K562 (cell line): ENCODE measurements at regions not wholly inside any gene's neighbourhood (a gene's known extent, or its start where the extent isn't known, plus 50 kb on each side); places are given as distances from the start of the nearest gene placed in this dataset.

ENCODE experiments used
- ATAC-seq: fragments of 200-7000 bp; cut with Tn5 transposase; 3 replicates; pipeline ENCODE4 v1.9.1; 2020; ENCODE audit warnings: moderate library complexity
- BruUV-seq: library from RNA; stranded (reverse); fragments of 400-500 nt; replicated peaks from 2 replicates; lab custom pipeline; 2021; lab: Mats Ljungman, UMichigan
- CTCF ChIA-PET: fragments of 300-600 bp; formaldehyde crosslinking; extraction: SDS; loops from one replicate; lab custom pipeline; 2021; ENCODE audit warnings: low intra/inter-chr PET ratio; lab: Yijun Ruan, JAX
- POLR2A ChIA-PET: fragments of 300-600, 350-650 bp; sonication (Branson Sonifier 250); formaldehyde crosslinking; extraction: SDS; loops from one replicate; lab custom pipeline; 2021; ENCODE audit warnings: antibody characterized with exemption, inconsistent platforms; lab: Yijun Ruan, JAX
- DNase-seq, 4 experiments: peaks; one replicate each; pipeline versions ENCODE4 v3.0.0 to v3.0.0-alpha.2; 2011 to 2018; ENCODE audit warnings: low spot score in 3 of 4, mixed read lengths in 3 of 4; ENCODE audit errors: extremely low read depth in 1 of 4
- FAIRE-seq: peaks from 2 replicates; lab custom pipeline; 2011; peaks lifted over from hg19 to GRCh38; lab: Jason Lieb, UNC
- H2AFZ ChIP-seq: 2 replicates; pipeline ENCODE4 v1.6.0; 2011; ENCODE audit warnings: low read depth, low read length, control low read depth, inconsistent platforms
- H3K27ac ChIP-seq: fragments of 200-600 bp; 3 replicates; pipeline ENCODE4 v1.8.0; 2011; ENCODE audit warnings: low read depth, mild to moderate bottlenecking, control low read depth, inconsistent platforms, low read length, moderate library complexity, mixed read lengths; ENCODE audit errors: extremely low read depth
- H3K27me3 ChIP-seq, 2 experiments: fragments of 300-600 bp in 1 of 2; 2 replicates in 1 of 2; 3 replicates in 1 of 2; pipeline versions ENCODE4 v1.6.0 to v1.8.0; 2011; ENCODE audit warnings: inconsistent platforms in 2 of 2, low read length in 2 of 2, mild to moderate bottlenecking in 1 of 2, mixed read lengths in 1 of 2, moderate library complexity in 1 of 2; ENCODE audit not compliant: control insufficient read depth in 2 of 2, insufficient read depth in 2 of 2
- H3K36me3 ChIP-seq: fragments of 300-600 bp; 3 replicates; pipeline ENCODE4 v1.8.0; 2011; ENCODE audit warnings: mild to moderate bottlenecking, low read length, inconsistent platforms; ENCODE audit not compliant: control insufficient read depth, insufficient read depth
- H3K4me1 ChIP-seq, 2 experiments: fragments of 200-600 bp in 1 of 2; replicated peaks in 1 of 2; 2 replicates in 1 of 2; 3 replicates in 1 of 2; pipeline versions ENCODE4 v1.5.1 to v1.8.0; 2011; ENCODE audit warnings: inconsistent platforms in 2 of 2, low read length in 2 of 2, mild to moderate bottlenecking in 1 of 2, mixed read lengths in 1 of 2, moderate library complexity in 1 of 2; ENCODE audit not compliant: control insufficient read depth in 2 of 2, insufficient read depth in 2 of 2
- H3K4me2 ChIP-seq: 2 replicates; pipeline ENCODE4 v1.6.1; 2011; ENCODE audit warnings: low read length, control low read depth, inconsistent platforms, mixed read lengths; ENCODE audit not compliant: insufficient read depth
- H3K4me3 ChIP-seq: fragments of 200-600 bp; sonication (generic), shearing (Covaris generic); 2 replicates; pipeline ENCODE4 v1.5.1; 2016; ENCODE audit warnings: control low read depth, inconsistent platforms
- H3K79me2 ChIP-seq: fragments of 200-600 bp; 3 replicates; pipeline ENCODE4 v1.8.0; 2011; ENCODE audit warnings: low read length, inconsistent platforms; ENCODE audit not compliant: control insufficient read depth, insufficient read depth
- H3K9ac ChIP-seq, 2 experiments: 2 replicates each; pipeline versions ENCODE4 v1.6.0 to v1.6.1; 2011; ENCODE audit warnings: low read depth in 2 of 2, low read length in 2 of 2, control low read depth in 1 of 2, inconsistent platforms in 1 of 2, mild to moderate bottlenecking in 1 of 2, mixed read lengths in 1 of 2; ENCODE audit not compliant: insufficient read depth in 1 of 2
- H3K9me1 ChIP-seq: one replicate; pipeline ENCODE4 v1.6.0; 2011; ENCODE audit warnings: inconsistent platforms, mild to moderate bottlenecking, low read length, moderate library complexity; ENCODE audit not compliant: control insufficient read depth, insufficient read depth
- H3K9me3 ChIP-seq: replicated peaks from 2 replicates; pipeline ENCODE4 v1.5.1; 2011; ENCODE audit warnings: low read depth, low read length, inconsistent platforms; ENCODE audit not compliant: control insufficient read depth, insufficient read depth
- H4K20me1 ChIP-seq: replicated peaks from 2 replicates; pipeline ENCODE4 v1.6.1; 2011; ENCODE audit warnings: low read length, inconsistent platforms, mixed read lengths; ENCODE audit not compliant: control insufficient read depth, insufficient read depth
- E2F8 ChIP-seq: fragments of 450-650 bp; IDR thresholded peaks from 2 replicates; pipeline ENCODE4 v1.7.1; 2018; ENCODE audit warnings: mild to moderate bottlenecking, low read depth; ENCODE audit not compliant: partially characterized antibody
- SPI1 ChIP-seq: IDR thresholded peaks from 2 replicates; pipeline ENCODE4 v1.6.1; 2011; ENCODE audit warnings: low read depth, low read length, control low read depth, borderline replicate concordance
- WGBS: fragments of 100-300 bp; shearing (Covaris generic); methylation state at CpG from one replicate; pipeline ENCODE4 v1.1.6; 2016; ENCODE audit warnings: low coverage, mixed read lengths; ENCODE audit not compliant: insufficient coverage; ENCODE audit errors: missing lambda C conversion rate; 5-methylcytosine and 5-hydroxymethylcytosine counted together
- in situ Hi-C: fragments of 300-500 bp; cut with MboI; formaldehyde crosslinking; loops from 4 replicates; pipeline ENCODE4 v1.15.0; 2018; ENCODE audit warnings: inconsistent platforms, mixed read lengths
- intact Hi-C: fragments of 100-400 bp; cut with micrococcal nuclease; formaldehyde crosslinking; loops from 2 replicates; pipeline ENCODE4 v1.14.2; 2022

DNA sequence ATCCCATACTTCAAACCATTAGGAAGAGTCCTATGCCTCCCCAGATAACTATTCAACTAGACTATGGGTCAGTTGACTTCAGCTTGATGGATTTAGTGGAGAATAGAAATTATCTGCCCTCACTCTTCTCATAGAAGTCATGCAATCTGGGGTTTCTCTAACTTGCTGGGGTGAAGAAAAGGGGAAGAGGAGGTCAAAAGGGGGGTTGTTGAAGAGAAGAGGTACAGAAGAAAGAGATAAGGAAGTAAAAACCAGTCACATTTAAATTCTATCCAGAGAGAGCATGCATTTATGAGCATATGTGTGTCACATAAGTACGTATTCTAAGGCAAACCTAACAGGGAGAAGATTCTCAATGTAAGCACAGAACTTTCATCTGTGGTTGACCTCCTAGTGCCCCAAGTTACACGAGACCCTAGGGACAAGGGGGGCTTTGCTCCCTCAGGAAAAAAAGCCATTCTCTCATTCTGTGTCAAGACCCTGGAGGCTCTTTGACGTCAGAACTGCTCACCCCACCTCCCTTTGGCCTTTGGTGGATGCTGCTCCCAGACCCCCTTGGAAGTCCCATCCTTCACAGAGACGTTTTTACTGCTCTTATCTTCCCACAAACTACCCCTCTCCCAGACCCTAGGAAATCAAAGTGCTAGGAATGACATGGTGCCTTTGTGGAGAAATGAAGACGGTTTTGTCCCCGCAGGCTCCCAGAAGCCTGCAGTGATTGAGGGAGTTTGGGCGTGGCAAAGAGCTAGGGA is 236.8 kb upstream of the TNP1 start:
- H3K4me1 ChIP-seq, result peaks cover 18 to 37% of the 10 kb centered on the region in 2 experiments
- no peak for FAIRE-seq
- CTCF ChIA-PET, result no interaction called here

More for the DNA sequence above, 236.8 kb upstream of the TNP1 start:
- Histone ChIP-seq H3K4me3 (no peak overlapping the region), H3K27me3 (no peaks in the 10 kb centered on the region), H2AFZ (no peak overlapping the region), H3K9ac (no peak overlapping the region; a peak in 1 of 4 replicates), H3K36me3 (no peaks in the 10 kb centered on the region), H3K9me3 (no peaks in the 10 kb centered on the region), H3K4me2 (no peak overlapping the region), H3K27ac (no peak overlapping the region), H3K79me2 (no peaks in the 10 kb centered on the region), H4K20me1 (no peaks in the 10 kb centered on the region), H3K9me1 (no peaks in the 10 kb centered on the region)
- in situ Hi-C loops (no loop called here), intact Hi-C loops (no loop called here)
- POLR2A ChIA-PET, result interaction anchor here (0.6 kb wide), 1 partner anchor 1944 kb away, joined by 3 read pairs; no protein-coding TSS in a partner anchor
- WGBS, result 38% methylated on average over 6 of the region's 7 CpGs
- TF ChIP-seq SPI1, result 0 out of 2 replicates have a peak, but pooled peaks have one; percentile 13
- TF ChIP-seq E2F8, result no peak
- ATAC-seq (no peak), DNase-seq (no peak)
- BruUV-seq, result no TSS peak
